GM21528 (cell line): ENCODE measurements at regions not wholly inside any gene's neighbourhood (a gene's known extent, or its start where the extent isn't known, plus 50 kb on each side); places are given as distances from the start of the nearest gene placed in this dataset.

Source experiments
- ATAC-seq: cut with Tn5 transposase; IDR thresholded peaks from one replicate; pipeline ENCODE4 v1.9.1; 2021; ENCODE audit warnings: mild to moderate bottlenecking, moderate library complexity; ENCODE audit not compliant: unreplicated experiment, low FRiP score

DNA sequence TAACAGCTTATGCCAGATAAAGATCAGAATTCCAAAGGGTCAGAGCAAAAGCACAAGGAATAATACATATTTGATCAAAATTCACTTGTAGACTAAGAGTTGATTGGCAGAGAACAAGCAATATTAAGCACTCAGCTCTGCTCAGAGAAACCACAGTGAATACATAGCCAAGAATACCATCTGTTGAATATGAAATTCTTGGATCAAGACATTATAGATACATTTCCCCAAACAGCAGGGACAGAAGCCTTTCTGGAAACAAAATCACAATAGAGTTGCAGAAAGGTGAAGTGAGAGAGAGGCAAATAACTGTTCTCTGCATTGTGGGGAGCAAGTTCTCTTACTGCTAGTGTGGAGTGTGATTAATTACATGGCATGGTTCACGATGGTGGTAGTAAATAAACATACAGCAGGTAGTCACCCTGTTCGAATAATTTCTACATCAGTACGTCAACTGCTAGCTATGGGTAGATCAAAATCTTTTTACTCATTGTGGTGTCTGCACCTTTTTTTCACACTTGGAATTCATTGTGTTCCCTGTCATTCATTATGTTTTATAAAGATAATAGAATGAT is 366.7 kb downstream of the PCDH7 start:
- ATAC-seq: no peak

- ATAC-seq: no peak
Measured at GRCh38 chr4:31088600-31089230, 368.5 kb downstream of the PCDH7 start.

- ATAC-seq: no peak
Measured at GRCh38 chr4:31089815-31090214, 369.6 kb downstream of the PCDH7 start.

DNA sequence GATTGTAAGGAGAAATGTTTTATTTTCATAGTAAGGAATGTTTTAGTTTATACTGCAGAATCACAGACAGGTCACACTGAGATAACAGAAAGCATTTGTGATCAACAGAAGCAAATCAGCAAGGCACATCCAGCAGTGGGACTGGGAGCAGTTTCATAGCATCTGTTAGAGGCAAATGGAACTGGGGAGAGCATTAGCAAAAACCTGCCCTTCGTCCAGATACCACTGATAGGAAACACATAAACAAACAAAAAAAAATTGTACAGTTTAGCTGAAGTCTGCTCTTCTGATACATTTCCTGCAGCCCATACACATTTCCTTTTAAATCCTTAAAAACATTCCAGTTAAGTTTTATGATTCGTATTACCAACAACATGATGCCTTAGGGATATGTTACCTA is 374.3 kb downstream of the PCDH7 start:
- no peak for ATAC-seq

DNA sequence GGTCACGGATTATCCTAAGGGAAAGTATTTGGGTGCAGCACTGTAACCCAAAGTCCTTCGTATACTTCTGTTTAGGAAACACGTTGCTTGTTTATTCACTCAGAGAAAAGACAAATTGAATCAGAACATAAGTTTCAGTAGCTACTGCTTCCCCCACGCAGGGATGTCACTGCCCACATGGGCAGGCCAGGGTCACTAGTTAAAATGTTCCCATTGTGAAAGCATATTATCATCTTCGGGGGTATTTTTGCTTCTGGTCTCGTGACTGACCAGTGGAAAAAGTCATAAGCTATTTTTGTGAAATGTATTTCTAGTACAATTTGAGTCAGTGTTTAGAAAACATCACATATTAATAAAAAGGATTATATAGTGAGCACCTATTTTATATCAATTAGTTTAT is 377.8 kb downstream of the PCDH7 start:
- no peak for ATAC-seq

DNA sequence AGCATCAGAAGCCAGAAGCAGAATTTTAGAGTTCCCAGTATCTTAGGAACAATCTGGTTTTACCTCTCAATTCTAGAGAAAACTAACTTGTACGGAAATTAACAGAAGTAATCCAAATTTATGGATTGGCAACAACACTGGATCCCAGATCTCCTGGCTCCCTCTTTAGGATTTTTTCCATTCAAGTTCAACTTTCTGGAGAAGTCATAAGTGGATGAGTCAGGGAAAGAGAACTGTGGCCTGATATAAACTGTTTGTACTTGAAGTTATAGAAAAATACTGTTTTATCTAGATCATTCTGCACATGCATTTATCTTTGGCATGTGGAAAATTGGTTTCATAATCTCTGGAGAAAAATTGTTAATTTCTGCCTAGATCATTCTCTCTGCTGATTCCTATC is 380.4 kb downstream of the PCDH7 start:
- ATAC-seq: no peak

DNA sequence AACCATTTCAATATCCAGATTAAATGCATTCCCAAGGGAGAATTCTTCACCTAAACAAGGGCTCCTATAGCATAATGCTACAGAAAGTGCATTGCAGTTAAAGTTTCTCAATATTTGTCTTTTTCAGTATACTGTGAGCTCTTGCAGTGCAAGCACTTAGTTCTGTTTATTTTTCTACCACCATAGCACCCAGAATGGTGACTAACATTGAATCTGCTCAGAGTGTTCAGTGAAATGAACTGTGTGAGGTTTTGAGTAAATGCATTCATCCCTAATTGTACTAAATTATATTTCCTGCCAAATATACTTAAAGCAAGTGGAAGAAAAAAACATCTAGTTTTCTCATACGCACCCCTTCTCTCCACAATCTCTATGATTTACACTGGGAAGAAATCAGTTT is 383.9 kb downstream of the PCDH7 start:
- no peak for ATAC-seq

- ATAC-seq: no peak
Measured at GRCh38 chr4:31104577-31104976, 384.4 kb downstream of the PCDH7 start.

DNA sequence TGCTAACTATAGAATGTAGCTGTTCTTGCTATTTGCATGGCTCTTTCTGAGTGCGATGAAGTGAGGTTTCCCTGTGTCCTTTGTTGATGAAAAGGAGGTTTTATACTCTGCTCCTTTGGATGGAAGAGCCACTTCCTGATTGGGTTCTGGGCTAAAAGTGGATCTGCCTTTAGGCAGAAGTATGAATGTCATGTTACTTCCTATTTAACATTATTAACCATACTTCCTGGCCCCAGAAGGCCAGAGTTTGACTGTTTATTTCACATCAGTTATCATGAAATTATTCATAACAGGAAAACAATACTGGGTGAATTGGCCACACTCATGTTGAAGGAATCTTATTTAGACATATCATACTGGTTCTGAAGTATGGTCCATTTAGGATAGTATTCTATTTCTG is 386.2 kb downstream of the PCDH7 start:
- no peak for ATAC-seq

DNA sequence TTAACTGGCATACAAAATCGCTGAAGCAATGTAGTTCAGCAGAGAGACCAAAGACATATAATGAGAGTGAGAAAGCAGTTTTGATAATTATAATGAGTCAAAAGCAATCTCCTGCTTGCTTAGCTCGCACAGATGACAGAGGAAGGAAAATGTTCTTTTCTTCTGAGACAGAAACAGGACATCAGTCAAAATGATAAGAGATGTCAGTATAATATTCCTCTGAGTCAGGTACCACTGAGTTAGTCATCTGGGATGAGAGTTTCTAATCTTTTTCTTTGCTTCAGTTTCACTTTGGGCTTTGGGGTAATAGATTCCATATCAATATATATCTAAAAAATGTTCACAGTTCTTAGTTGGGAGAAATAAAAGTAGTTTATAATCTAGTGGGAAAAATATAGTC is 387.2 kb downstream of the PCDH7 start:
- ATAC-seq: no peak

GRCh38 chr4:31108762-31109161 is 388.6 kb downstream of the PCDH7 start:
- no peak for ATAC-seq

- no peak for ATAC-seq
Measured at GRCh38 chr4:31111790-31112189, 391.6 kb downstream of the PCDH7 start.

DNA sequence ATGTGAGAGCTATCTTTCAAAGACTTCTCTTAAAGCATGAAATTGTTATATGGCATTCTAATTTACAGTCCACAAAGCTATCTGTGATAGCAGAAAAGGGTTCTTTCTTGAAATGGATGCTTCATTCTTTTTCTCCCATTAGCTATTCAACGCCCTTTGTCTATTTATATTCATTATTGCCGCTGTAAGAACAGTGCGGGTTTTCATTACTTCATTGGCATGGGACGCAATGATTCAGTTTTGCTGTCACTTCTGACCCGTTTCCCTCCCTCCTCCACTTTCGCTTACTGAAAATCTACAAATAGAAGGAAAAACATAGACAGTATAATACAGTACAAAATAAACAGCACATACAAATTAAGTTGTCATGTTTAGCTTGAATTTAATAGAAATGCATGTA is 394.6 kb downstream of the PCDH7 start:
- no peak for ATAC-seq

- ATAC-seq: no peak
Measured at GRCh38 chr4:31124008-31124585, 403.9 kb downstream of the PCDH7 start.

DNA sequence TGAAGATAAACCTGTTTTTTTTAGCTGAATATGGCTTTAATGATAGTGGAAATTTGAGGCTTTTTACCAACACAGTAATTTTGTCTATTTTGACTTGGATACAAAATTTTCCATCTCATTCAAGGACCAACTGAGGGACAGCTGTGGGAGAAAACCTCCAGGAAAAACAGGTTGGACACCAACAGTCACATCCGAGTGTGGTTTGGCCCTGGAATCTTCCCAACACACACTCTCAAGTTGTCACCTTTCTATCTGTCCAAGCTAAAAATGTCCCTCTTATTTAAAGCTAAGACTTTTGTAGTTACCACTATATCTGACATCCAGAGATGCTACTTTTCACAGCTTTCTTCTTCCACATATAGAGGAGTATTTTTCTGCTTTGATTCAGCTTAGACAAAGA is 404.9 kb downstream of the PCDH7 start:
- ATAC-seq: no peak

DNA sequence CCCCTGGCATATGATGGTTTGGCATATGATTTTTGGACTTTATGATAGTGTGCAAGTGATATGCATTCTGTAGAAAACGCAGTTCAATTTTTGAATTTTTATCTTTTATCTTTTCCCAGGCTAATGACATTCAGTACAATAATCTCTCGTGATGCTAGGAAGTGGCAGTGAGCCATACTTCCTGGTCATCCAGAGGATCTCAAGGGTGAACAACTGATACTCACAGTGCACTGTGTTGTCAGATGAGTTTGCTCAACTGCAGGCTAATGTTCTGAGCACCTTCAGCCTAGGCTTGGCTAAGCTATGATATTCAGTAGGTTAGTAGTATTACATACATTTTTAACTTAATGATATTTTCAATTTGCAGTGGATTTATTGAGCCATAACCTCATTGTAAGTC is 405.3 kb downstream of the PCDH7 start:
- ATAC-seq: no peak

DNA sequence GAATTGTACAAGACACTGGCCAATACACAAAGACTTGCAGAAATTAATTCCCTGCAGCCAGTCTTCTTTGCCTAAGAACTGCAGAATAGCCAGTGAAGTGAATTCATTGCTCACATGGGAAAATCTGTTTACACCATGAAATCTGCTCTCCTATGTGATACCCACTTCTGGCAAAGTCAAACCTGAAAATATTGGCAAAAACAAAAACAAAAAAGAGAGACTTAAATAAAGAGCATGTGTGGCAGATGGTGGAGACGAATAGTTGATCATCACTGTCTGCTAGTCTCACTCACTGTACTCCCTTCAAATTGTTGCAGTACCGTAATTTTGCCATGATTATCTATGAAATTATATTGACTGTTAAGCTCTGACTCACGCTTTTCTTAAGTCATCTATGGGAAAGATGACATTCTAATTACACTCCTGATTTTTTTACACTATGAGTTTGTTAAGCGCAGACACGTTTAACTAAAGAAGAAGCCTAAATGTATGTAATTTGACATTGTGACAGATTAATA is 406.8 kb downstream of the PCDH7 start:
- no peak for ATAC-seq

GRCh38 chr4:31130930-31131329 is 410.8 kb downstream of the PCDH7 start:
- ATAC-seq: no peak

GRCh38 chr4:31134720-31135119 is 414.6 kb downstream of the PCDH7 start:
- ATAC-seq: no peak

DNA sequence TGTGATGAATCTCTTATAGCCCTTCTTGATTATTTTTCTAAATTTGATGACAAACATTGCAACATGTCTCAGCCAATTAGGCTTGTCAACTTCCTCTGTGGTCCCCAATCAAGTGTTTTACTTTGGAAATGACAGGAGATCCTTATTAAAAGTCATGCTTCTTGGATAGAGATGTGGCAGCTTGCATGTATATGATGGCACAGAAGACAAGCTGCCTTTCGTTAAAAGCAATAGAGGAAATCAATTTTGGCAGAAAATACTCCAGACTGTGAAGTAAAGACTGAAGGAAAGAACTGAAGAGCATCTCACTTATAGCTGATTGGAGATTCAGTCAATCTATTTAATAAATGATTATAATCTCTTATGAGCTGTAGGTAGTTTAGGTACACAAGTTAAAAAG is 419.6 kb downstream of the PCDH7 start:
- no peak for ATAC-seq

DNA sequence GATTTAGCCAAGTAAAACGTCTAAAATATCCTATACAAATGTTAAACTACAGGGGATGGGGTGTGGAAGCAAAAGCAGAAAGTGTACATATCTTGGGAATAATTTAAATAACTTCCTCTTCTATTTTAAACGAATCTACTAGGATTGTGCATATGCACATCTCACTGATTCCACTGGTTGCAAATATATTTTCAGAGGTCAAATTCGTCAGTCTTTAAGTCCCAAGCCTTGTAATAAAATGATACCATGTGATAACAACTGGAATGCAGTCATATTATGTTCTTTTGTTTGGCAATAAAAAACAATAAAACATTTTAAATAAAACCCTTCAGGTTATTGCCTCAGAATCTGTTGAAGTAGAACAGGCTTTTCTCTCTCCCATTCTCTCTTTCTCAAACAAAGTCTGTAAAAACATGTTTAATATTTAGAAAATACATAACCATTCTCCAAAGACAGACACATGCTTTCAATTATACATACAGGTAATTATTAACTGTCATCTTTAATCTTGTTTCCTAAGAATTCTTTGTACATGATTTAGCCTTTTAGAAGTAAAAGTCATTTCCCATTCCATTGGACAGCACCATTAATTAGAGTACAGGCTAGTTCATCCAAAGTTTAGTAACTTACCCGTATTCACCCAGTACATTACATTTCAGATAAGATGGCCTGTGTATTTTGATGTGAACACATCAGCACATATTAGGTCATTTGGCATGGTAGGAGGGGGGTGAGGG is 421.1 kb downstream of the PCDH7 start:
- ATAC-seq: no peak

DNA sequence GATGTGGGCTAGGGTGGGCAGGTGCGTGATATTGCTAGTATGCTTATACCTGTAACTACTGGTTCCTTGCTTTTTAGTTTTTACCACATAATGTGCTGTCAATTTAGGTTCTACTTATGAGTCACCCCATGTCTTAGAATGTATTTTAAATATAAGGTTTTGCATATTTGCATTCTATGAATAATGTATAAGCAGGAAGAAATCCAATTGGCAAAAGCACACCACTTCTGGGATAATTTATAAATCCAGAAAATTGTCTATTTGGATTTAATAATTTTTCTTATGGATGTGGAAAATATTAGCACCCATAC is 421.6 kb downstream of the PCDH7 start:
- ATAC-seq: no peak
